AG09319 (cell line): ENCODE measurements at regions not wholly inside any gene's neighbourhood (a gene's known extent, or its start where the extent isn't known, plus 50 kb on each side); places are given as distances from the start of the nearest gene placed in this dataset.

Source experiments
- DNase-seq: peaks from one replicate; pipeline ENCODE4 v3.0.0-alpha.2; 2010; ENCODE audit warnings: low read depth; ENCODE audit errors: extremely low read depth
- CTCF ChIP-seq: IDR thresholded peaks from 2 replicates; pipeline ENCODE4 v1.5.1; 2011; ENCODE audit warnings: low read depth, mild to moderate bottlenecking, inconsistent platforms, low read length, moderate library complexity

- no peak for DNase-seq
- no peak for TF ChIP-seq CTCF
Observed at GRCh38 chr14:84351646-84352045, 1178.3 kb upstream of the FLRT2 start.

- TF ChIP-seq CTCF, result no peak
Observed at GRCh38 chr14:84361476-84361875, 1168.5 kb upstream of the FLRT2 start.

GRCh38 chr14:84375235-84375634, 1154.7 kb upstream of the FLRT2 start:
- no peak for DNase-seq
- no peak for TF ChIP-seq CTCF

More at GRCh38 chr14:84361476-84361875, 1168.5 kb upstream of the FLRT2 start:
- DNase-seq, result no peak

- no peak for DNase-seq
- no peak for TF ChIP-seq CTCF
Observed at GRCh38 chr14:84390010-84390409, 1139.9 kb upstream of the FLRT2 start.

- TF ChIP-seq CTCF, result no peak
- DNase-seq, result no peak
Observed at GRCh38 chr14:84397631-84398030, 1132.3 kb upstream of the FLRT2 start.

- DNase-seq, result no peak
- TF ChIP-seq CTCF, result no peak
Observed at GRCh38 chr14:84399296-84399910, 1130.5 kb upstream of the FLRT2 start.

- DNase-seq, result no peak
- TF ChIP-seq CTCF, result no peak
Observed at GRCh38 chr14:84401631-84402030, 1128.3 kb upstream of the FLRT2 start.
